ENCODE measurements at regions not wholly inside any gene's neighbourhood (a gene's known extent, or its start where the extent isn't known, plus 50 kb on each side); places are given as distances from the start of the nearest gene placed in this dataset.

GRCh38 chr4:95779447-95779846 lies 60.4 kb upstream of the PDHA2 start:
- no peak for TF ChIP-seq CTCF (IDR thresholded peaks at IDR 0.05; ENCODE audit: low read length)
- TF ChIP-seq EZH2 (IDR thresholded peaks at IDR 0.05; ENCODE audit: borderline replicate concordance, low read length): no peak
